ENCODE measurements at regions not wholly inside any gene's neighbourhood (a gene's known extent, or its start where the extent isn't known, plus 50 kb on each side); places are given as distances from the start of the nearest gene placed in this dataset.

DNA sequence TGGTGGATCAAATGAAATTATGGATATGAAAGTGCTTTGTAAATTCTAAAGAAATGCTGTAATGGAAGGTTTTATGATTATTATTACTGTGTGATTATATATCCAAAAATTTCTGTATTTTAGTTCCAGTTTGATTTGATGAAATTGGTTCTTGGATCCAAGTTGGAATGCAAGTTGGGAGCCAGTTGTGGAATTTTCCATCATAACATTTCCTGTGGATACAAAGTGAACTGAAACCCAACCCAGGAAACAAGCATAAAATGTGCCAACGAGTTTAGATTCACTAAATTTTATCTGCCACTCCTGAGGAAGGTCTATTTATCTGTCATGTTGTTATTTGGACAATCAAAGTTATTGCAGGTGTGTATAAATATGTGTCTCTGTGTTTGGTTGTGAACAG is 131.4 kb upstream of the MDFIC start:
- Histone ChIP-seq H3K4me2 (ENCODE audit: insufficient read depth, low read length) (peak overlapping the region; percentile 28), H3K27me3 (ENCODE audit: control insufficient read depth in 2 of 2, insufficient read depth in 2 of 2, low read length in 2 of 2) (peaks cover 2 to 4% of the 10 kb centered on the region in 2 experiments), H3K4me3 (replicated peaks in 1 of 3; ENCODE audit: insufficient read depth in 1 of 3, low read depth in 1 of 3, low read length in 3 of 3) (no peak overlapping the region), H3K4me1 (ENCODE audit: control insufficient read depth, extremely low read depth, insufficient read depth, low read length) (peaks cover 25% of the 10 kb centered on the region), H2AFZ (ENCODE audit: low read depth, low read length) (no peak overlapping the region), H3K36me3 (ENCODE audit: control insufficient read depth in 2 of 2, extremely low read depth in 1 of 2, insufficient read depth in 2 of 2, low read length in 2 of 2) (no peaks in the 10 kb centered on the region), H3K9me3 (replicated peaks; ENCODE audit: control insufficient read depth, insufficient read depth, low read length) (no peaks in the 10 kb centered on the region), H3K9ac (replicated peaks; ENCODE audit: extremely low read depth, insufficient read depth, low read length) (no peak overlapping the region), H3K9me1 (replicated peaks; ENCODE audit: control insufficient read depth, extremely low read depth, insufficient read depth, low read length) (no peaks in the 10 kb centered on the region), H4K20me1 (replicated peaks; ENCODE audit: control insufficient read depth, extremely low read depth, insufficient read depth, low read length) (no peaks in the 10 kb centered on the region), H3K79me2 (ENCODE audit: control insufficient read depth, insufficient read depth, low read length) (no peaks in the 10 kb centered on the region), H3K27ac (ENCODE audit: insufficient read depth, low read depth, low read length) (no peak overlapping the region)
- TF ChIP-seq MYC (IDR thresholded peaks at IDR 0.05; ENCODE audit: low read depth, low read length) (no peak), GATA2 (IDR thresholded peaks at IDR 0.05; ENCODE audit: insufficient read depth, insufficient read length, low read depth, low read length) (no peak), MAX (IDR thresholded peaks at IDR 0.05; ENCODE audit: insufficient read depth, insufficient read length) (no peak), POLR2A (IDR thresholded peaks at IDR 0.05; ENCODE audit: low read depth, low read length) (no peak), FOS (IDR thresholded peaks at IDR 0.05; ENCODE audit: borderline replicate concordance, insufficient read depth, low read length) (no peak), POLR2AphosphoS5 (IDR thresholded peaks at IDR 0.05; ENCODE audit: insufficient read depth, low read depth, low read length) (no peak), CTCF (IDR thresholded peaks at IDR 0.05; ENCODE audit: extremely low read depth in 1 of 2, insufficient read depth in 1 of 2, low read depth in 1 of 2, low read length in 2 of 2) (no peak), EZH2 (IDR thresholded peaks at IDR 0.05; ENCODE audit: borderline replicate concordance, low read depth, low read length, severe bottlenecking) (no peak), JUN (IDR thresholded peaks at IDR 0.05; ENCODE audit: borderline replicate concordance, insufficient read depth, insufficient read length, low read depth) (no peak)
- BruUV-seq (replicated peaks): no TSS peak
- ChIA-PET POLR2A (no interaction called here), CTCF (interaction anchor here (1.0 kb wide), 3 partner anchors 9 to 29 kb away, joined by 4 to 6 read pairs (median 4); no protein-coding TSS in a partner anchor)
- FAIRE-seq (no peak), DNase-seq (ENCODE audit: low read depth, low spot score) (peak; percentile 24)
- dilution Hi-C loops (cut with MboI; ENCODE audit: extremely low pct_ligation_motif_present, low sequenced_read_pairs) (no loop called here), intact Hi-C loops (cut with micrococcal nuclease) (no loop called here)

All from endothelial cell of umbilical vein (primary cell).